G401 (cell line): ENCODE measurements at regions not wholly inside any gene's neighbourhood (a gene's known extent, or its start where the extent isn't known, plus 50 kb on each side); places are given as distances from the start of the nearest gene placed in this dataset.
"Not testable (repeated sequence)": the region's sequence is repeated elsewhere in the genome, so short reads cannot be mapped to it uniquely, and the experiment has no call there.

ENCODE experiments used
- DNase-seq: peaks from one replicate; pipeline ENCODE4 v3.0.0-alpha.2; 2015; ENCODE audit warnings: low spot score
- in situ Hi-C: cut with HindIII; loops from 2 replicates; pipeline ENCODE4 v1.10.0; 2016; ENCODE audit warnings: low sequenced_read_pairs, mixed read lengths

DNA sequence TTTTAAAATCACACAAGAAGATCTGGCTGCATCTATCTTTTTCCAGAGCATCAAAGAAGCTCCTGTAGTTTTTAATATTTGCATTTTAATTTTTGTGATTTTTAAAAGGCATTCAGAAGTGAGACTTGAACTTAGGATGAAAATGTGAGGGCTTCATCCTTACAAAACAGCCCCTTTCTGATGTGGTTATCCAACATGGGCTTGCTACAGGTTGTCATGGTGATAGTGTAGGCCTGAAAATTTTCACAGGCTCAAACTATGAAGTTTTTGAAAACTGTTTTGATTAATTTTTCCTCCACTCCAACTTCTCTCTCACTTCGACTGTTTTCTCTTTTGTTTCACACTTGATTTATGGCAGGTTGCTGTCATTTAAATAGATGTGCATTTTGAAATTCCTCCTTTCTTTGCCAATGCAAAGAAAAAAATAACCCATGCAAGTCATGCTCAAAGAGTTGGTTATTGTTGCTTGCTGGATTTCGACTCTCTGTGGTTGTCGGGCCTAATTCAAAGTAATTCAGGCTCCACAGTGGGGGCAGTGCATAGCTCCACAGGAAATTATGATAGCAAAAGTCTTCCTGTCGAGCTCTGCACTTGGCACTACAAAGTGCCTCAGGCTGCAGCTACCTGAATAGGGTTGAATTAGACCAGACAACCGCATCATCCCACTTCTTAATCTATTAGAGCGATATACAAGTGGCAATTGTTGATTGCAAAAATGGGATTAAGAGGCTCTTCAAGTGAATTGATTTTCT lies 201.0 kb upstream of the GPR101 start:
- in situ Hi-C loops = no loop called here
- DNase-seq = peak; percentile 13

DNA sequence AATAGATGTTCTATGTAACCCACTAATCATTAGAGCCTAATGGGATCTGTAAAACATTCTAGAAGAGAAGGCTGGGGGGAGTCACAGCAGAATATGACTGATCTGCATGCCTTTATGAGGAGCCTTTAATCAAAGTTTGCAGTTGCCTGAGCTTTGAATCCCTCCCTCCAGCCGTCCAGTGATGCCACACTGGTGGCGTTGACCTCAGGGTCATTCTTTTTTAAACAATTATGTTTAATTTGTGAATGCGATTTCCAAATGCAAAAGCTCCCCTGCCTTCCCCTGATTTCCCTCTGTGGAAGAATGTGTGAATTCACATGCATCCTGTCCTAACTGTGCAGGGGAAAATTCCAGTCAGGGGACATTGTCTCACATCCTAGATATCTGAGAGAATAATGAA lies 199.7 kb upstream of the GPR101 start:
- in situ Hi-C loops = no loop called here
- DNase-seq = no peak

DNA sequence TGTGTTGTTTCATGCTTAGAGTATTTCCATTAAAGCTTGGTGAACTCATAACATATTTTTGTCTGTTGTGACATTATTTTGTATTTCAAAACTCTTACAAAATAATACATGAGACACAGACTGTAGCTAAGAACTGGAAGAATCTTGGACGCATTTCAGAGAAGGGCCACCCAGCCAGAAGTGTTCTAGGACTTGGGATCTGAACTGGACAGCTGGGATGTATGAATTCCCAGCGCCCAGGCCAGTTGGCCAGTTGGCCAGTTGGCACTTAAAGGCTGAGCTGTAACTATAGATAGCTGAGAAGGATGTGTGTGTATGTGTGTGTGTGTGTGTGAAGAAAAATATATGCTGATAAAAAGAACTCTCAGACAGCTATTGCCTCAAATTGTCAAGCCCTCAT lies 193.4 kb upstream of the GPR101 start:
- DNase-seq = peak; percentile 76
- in situ Hi-C loops = no loop called here

DNA sequence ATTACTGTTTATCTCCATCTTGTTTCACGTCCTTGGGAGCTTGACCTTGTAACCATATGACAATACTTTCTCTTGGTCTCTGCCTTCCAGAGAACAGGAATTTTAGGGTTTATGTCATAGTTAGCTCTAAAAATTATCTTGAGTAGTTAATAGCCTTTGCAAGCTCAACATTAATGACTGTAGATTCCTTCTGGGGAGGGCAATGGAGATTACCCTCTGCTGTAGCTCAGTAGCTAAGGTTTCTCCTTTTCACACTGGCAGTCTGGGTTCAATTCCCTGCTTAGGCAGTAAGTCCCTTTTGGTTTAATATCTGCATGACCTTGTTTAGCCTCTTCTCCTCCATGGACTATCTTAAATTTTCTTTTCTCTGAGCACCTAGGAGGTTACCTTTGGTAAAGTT lies 181.7 kb upstream of the GPR101 start:
- no peak for DNase-seq
- in situ Hi-C loops = no loop called here

DNA sequence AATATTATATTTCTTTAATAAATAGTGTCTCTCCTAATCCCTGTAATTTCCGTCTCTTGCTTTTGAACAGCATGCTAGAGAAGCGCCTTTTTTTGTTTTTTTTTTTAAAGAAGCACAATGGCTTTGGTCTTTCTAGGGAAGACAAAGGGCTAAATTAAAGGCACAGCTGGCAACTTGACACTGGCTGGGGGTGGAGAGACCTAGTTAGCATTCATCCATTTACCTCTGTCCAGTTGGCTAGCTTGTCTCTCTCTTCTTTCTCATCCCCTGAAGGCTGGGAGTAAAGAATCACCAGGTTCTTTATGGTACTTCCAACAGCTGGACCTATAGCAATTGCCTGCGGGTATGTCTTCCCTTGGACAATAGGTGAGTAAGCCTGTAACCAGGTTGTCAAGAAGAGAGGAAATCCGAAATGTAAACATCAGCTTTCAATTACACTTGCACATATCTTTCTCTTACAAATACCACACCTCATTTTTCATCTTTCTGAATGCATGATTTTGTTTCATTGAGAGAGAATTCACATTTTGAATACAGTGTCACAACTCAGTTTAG lies 178.4 kb upstream of the GPR101 start:
- in situ Hi-C loops = no loop called here
- DNase-seq = no peak

DNA sequence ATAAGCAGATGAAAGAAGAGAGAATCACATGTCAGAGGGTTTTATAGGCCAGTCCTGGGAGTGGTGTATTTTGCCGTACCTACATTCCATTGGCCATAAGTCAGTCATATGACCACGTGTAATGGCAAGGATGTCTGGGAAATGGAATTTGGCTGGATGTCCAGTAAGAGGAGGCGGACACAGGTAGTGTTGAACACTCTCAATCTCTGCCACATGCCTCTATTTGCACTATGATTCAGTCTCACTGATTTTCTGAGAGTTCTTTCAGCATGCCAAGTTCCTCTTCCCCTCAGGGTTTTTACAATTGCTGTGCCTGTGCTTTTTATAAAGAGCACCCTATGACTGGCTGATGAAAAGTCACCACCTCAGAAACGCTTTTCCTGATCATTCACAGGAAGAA lies 164.2 kb upstream of the GPR101 start:
- in situ Hi-C loops = no loop called here
- DNase-seq = no peak

DNA sequence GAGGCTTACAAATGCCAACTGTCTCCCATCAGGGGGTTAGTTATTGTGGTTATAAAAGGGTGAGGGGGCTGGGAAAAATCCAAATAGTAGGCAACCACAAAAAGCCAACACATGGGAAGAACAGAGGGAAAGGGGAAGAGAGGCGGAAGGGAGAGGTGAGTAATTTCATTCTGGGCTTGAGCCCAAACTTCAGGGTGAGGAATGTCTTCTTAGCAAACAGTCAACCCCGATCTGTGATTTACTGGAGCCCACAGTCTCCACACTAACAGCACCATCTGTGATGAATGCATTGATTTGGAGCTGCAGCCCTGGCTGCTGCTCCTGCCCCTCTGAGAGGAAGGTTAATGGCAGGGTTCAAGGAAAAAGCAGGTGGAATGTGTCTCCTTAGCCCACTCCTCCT lies 162.2 kb upstream of the GPR101 start:
- DNase-seq = peak; percentile 84
- in situ Hi-C loops = no loop called here

DNA sequence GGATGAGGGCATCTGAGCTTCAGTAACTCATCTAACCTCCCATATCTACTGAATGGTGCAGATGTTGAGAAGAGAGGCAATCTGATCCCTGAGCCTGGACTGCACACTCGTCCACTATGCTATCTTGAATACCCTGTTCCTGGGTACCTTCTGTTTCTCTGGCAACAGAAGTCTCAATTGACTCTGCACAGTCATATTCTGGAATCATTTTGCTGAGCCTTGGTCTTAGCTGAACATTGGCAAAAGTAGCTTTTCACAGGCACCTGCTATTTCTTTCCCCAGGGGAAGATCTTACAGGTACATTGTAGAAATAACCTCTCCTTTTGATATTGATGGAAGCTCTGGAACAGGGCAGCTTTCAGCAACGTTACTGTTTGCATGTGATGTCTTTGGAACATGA lies 161.5 kb upstream of the GPR101 start:
- DNase-seq = peak; percentile 69
- in situ Hi-C loops = no loop called here

DNA sequence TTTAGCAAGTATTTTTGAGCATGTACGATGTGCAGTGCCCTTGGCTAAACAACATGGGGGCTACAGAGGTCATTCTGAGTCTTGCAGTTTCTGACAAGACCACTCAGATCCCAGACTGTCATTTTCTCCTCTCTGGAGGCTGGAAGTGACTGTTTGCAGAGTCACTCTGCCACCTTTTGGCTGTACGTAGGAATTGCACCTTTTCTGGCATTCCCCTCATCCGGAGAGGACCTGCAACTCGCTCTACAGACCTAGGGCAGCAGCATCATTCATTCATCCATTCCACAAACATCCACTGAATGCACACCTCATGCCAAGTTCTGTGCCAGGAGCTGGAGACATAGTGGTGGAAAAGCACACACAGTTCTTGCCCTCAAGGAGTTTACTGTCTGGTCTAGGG lies 160.4 kb upstream of the GPR101 start:
- DNase-seq = peak; percentile 62
- in situ Hi-C loops = no loop called here

DNA sequence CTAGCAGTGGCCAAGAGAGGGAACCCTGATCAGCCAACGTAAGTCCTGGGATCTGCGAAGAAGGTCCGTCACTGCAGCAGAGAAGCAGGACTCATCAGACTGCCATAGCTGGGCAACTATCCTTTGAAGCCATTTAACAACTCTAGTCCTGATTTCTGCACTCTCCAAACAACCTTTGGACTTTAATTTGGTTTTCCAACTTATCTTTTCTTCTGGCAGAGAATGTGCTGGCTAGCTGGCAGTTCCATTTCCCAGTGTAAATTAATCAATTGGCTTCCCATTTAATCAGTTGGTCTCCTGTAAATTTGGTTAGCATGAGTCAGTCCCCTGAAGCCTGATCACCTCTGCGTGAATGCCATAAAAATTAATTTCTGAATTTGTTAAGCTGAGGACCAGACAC lies 153.7 kb upstream of the GPR101 start:
- in situ Hi-C loops = no loop called here
- no peak for DNase-seq

DNA sequence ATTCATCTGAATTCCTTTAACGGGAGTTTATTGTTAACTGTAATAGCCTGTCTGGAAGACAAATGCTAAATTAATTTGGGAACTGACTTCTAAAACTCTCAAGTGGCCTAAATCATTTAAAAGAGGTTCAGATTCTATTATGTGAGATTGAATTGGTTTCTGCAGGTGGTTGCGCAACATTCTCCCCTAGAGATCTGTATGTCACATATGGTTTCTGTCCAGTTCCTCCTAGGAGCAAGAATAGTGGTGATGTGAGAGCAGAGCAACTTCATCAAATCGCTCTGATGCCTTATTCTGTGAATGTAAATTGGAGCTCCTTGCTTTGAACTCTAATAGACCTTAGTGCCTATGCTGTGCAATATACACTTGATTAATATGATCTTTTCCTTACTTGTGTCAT lies 144.6 kb upstream of the GPR101 start:
- no peak for DNase-seq
- in situ Hi-C loops = no loop called here

DNA sequence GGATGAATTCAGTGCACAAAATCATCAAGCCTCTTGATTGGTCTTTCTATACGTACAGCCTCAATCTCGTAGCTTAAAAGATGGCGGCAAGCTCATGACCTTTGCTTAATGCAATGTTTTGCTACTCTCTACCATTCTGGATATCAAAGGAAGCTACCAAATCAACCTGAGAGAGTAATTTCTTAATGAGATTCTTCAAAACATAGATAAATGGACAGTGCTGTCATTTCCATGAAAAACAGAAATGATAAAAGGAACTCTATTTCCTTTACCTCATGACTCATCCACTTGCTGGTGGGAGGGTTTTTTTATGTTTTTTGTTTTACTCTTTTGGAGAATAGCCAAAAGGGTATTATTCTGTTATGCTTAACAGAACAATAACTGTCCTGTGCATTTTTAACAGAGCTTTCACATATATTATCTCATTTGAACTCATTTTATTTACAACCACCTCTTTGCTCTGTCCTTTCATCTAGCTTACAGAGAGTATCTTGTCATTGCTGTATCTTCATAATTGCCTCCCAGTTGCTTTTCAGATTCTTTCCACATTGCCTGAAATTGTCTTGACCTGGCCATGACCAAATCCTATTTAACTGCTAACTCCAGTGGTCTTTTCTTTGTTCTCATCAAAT lies 138.6 kb upstream of the GPR101 start:
- DNase-seq = no peak
- in situ Hi-C loops = no loop called here

DNA sequence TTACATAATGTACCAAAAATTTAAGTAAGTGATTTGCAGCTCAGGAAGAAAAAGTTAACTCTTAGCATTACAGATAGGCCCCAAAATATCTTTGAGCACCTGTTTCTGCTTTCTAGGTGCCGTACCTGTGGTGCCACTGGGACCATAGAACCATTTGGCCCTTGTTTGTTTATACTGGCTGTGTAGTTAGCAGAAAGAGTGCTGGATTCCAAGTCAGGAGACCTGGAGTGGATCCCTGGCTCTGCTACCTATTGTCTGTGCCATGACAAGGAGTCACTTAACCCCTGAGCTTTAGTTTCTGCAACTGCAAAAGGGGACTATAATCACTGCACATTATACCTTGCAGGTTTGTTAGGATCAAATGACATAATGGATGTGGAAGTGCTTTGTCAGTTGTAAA lies 137.8 kb upstream of the GPR101 start:
- peak; percentile 18 for DNase-seq
- in situ Hi-C loops = no loop called here

DNA sequence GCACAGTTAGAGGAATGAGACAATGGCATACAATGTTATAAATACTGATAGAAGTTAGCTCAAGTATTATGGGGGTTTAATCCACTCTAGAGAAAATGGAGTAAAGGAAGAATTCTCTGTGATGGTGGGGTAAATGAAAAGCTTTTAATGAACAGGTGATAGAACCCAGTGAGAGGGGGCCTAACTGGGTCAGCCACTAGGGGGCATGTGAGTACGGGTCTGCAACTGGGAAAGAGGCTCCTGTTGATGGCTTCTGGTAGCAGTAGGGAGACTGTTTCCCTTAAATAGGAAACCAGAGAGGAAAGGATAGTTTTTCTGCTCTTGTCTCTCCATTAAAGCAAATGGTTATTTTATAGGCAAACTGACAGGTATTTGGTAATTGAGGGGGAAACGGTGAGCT lies 132.8 kb upstream of the GPR101 start:
- no peak for DNase-seq
- in situ Hi-C loops = no loop called here

DNA sequence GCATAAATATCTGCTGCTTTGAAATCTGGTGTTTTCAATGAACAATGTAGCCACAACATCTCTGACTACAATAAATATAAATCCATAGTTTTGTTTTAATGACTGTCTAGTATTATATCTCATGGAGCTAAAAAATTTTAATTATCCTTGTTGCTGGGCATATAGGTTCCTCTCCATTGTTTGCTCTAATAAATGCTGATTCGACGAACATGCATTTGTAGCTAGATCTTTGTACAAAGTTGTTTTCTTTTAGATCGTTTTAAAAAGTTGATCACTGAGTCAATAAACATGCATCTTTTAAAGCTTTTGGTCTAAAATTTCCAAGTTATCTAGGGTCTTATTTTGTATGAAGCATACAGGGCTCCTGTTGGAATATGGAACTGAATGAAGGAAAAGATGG lies 130.5 kb upstream of the GPR101 start:
- in situ Hi-C loops = no loop called here
- no peak for DNase-seq

DNA sequence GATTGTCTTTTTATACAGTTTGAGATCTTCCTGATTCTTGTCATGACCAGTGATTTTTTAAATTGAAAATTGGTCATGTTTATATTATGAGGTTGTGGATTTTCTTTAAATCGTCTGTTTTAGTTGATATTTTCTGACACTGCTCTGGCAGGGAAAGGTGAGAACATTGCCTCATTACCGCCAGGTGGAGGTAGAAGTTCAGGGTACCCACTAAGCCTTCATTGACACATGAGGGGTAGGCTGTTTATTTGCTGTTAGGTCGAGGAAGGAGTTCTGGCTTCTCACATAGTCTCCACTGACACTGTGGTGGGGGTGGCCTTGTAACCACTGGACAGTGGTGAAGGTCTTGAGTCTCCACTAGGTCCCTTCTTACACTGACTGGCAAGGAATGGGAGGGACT lies 117.6 kb upstream of the GPR101 start:
- DNase-seq = no peak
- in situ Hi-C loops = no loop called here

DNA sequence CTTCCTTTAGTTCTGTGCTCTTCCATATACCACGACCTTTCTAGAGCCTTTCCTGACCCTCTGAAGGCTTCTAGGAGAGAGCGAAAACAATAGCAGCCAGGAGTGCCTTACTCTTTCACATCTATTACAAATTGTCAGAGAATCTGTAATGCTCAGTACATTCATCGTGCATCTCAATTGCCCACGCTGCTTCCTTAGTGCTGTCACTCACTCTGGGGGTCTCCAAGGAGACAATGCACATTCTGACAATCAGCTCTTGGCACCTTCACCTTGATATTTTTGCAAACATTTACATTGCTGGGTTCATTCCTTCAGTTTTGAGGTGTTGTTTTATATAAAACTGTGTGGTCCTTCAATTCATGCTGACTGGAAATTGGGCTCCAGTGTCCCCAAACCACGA lies 110.1 kb upstream of the GPR101 start:
- in situ Hi-C loops = no loop called here
- no peak for DNase-seq

DNA sequence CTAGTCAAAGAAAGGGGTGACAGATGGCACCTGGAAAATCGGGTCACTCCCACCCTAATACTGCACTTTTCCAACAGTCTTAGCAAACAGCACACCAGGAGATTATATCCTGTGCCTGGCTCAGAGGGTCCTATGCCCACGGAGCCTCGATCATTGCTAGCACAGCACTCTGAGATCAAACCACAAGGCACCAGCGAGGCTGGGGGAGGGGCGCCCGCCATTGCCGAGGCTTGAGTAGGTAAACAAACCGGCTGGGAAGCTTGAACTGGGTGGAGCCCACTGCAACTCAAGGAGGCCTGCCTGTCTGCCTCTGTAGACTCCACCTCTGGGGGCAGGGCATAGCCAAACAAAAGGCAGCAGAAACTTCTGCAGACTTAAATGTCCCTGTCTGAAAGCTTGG lies 88.9 kb upstream of the GPR101 start:
- in situ Hi-C loops, DNase-seq: not testable (repeated sequence)

DNA sequence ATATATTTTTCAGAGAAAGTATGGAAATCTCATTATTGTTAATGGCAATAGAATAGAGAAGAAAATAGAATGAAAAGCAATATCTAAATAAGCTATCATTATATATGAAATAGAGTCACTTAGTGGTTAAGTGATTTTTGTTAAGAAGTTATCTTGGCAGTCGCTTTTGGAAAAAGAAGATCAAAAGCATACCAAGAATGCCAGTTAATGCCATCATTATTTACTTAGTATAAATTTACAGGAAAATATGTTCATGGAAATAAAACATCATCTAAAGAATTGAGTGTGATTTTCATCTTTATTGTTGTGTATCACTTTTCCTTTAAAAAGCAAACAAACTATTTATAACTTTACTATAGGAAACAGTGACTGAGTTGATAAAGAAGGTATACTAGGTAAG lies 85.3 kb upstream of the GPR101 start:
- no peak for DNase-seq
- in situ Hi-C loops = no loop called here

DNA sequence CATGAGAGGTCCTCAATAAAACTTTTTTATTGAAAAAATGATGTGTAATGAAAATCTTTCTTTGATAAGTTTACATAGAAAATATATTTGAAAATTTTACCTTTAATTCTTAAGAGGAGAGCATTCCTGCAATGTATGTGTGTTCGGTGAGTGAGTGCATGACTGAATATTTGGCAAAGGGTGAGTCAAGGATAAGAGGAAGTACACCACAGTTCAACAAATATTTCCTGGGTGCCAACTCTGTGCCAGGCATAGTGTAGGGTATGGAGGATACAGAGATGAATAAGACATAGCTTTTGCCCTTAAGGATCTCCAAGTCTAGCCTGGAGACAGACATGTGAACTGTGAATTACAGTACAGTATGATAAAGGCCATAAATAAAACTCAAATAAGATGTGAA lies 84.7 kb upstream of the GPR101 start:
- DNase-seq = no peak
- in situ Hi-C loops = no loop called here

DNA sequence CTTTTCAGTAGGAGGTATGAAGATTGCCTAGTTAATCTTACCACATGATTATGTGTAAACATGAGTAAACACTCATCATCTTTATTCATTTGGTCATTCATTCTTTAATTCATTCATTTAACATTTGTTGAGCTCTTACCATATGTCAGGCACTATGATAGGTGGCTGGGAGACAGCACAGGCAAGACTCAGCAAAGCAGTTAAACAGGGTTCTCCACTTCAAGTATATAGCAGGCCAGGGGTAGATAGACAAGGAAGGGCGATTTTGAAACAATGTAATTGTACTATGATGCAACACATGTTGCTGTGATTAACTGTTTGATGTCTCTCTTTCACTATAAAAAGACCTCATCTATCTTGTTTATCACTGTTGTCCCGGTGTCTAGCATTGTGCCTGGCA lies 84.3 kb upstream of the GPR101 start:
- DNase-seq = no peak
- in situ Hi-C loops = no loop called here
